CD4-positive, alpha-beta memory T cell (primary cell): ENCODE measurements at regions not wholly inside any gene's neighbourhood (a gene's known extent, or its start where the extent isn't known, plus 50 kb on each side); places are given as distances from the start of the nearest gene placed in this dataset.

ENCODE experiments used
- CTCF ChIA-PET: fragments of 350-600 bp; sonication (Branson Sonifier 250); formaldehyde crosslinking; loops from one replicate; lab custom pipeline; 2021; ENCODE audit warnings: inconsistent platforms; ENCODE audit not compliant: partially characterized antibody; lab: Charles Lee
- POLR2A ChIA-PET: fragments of 350-600 bp; sonication (Branson Sonifier 250); formaldehyde crosslinking; loops from one replicate; lab custom pipeline; 2021; ENCODE audit not compliant: partially characterized antibody; lab: Charles Lee
- DNase-seq, 5 donors: peaks; one replicate each; pipeline versions ENCODE4 v3.0.0 to v3.0.0-alpha.2; 2020 to 2022; ENCODE audit warnings: mixed read lengths in 1 of 5
- H3K27ac ChIP-seq: one replicate; pipeline ENCODE4 v1.7.0; 2013; ENCODE audit warnings: low read depth, low read length
- H3K27me3 ChIP-seq: 2 replicates; pipeline ENCODE4 v1.7.0; 2013; ENCODE audit warnings: mild to moderate bottlenecking, low read length, moderate library complexity; ENCODE audit not compliant: insufficient read depth
- H3K36me3 ChIP-seq: 2 replicates; pipeline ENCODE4 v1.7.0; 2013; ENCODE audit warnings: mild to moderate bottlenecking, low read length, moderate library complexity; ENCODE audit not compliant: insufficient read depth
- H3K4me1 ChIP-seq: 2 replicates; pipeline ENCODE4 v1.7.0; 2013; ENCODE audit warnings: mild to moderate bottlenecking, low read length, moderate library complexity; ENCODE audit not compliant: insufficient read depth
- H3K4me3 ChIP-seq, 2 donors: one replicate each; pipeline ENCODE4 v1.7.0; 2013; ENCODE audit warnings: low read length in 2 of 2, mild to moderate bottlenecking in 1 of 2
- H3K9me3 ChIP-seq, 2 donors: one replicate each; pipeline ENCODE4 v1.7.0; 2013; ENCODE audit warnings: low read length in 2 of 2, control low read depth in 1 of 2; ENCODE audit not compliant: control insufficient read depth in 1 of 2
- H3K27ac Mint-ChIP-seq, 7 donors: one replicate each; pipeline ENCODE4 v1.8.0; 2020 to 2021; ENCODE audit warnings: mixed read lengths in 7 of 7, mild to moderate bottlenecking in 6 of 7, inconsistent platforms in 3 of 7, moderate library complexity in 3 of 7
- H3K27me3 Mint-ChIP-seq, 2 donors: one replicate each; pipeline ENCODE4 v1.8.0; 2020 to 2021; ENCODE audit warnings: mixed read lengths in 2 of 2
- H3K36me3 Mint-ChIP-seq, 2 donors: one replicate each; pipeline ENCODE4 v1.8.0; 2020 to 2021; ENCODE audit warnings: mixed read lengths in 2 of 2, inconsistent platforms in 1 of 2, mild to moderate bottlenecking in 1 of 2
- H3K4me1 Mint-ChIP-seq, 4 donors: one replicate each; pipeline ENCODE4 v1.8.0; 2020 to 2021; ENCODE audit warnings: mixed read lengths in 4 of 4, mild to moderate bottlenecking in 1 of 4
- H3K4me3 Mint-ChIP-seq, 8 donors: one replicate each; pipeline ENCODE4 v1.8.0; 2020 to 2021; ENCODE audit warnings: mixed read lengths in 8 of 8, mild to moderate bottlenecking in 7 of 8, moderate library complexity in 6 of 8, inconsistent platforms in 3 of 8
- H3K9me3 Mint-ChIP-seq, 8 donors: one replicate each; pipeline ENCODE4 v1.8.0; 2020 to 2021; ENCODE audit warnings: mixed read lengths in 8 of 8, mild to moderate bottlenecking in 5 of 8, inconsistent platforms in 3 of 8, moderate library complexity in 1 of 8
- intact Hi-C: fragments of 100-400 bp; cut with micrococcal nuclease; formaldehyde crosslinking; loops from one replicate; pipeline ENCODE4 v1.15.1; 2023

DNA sequence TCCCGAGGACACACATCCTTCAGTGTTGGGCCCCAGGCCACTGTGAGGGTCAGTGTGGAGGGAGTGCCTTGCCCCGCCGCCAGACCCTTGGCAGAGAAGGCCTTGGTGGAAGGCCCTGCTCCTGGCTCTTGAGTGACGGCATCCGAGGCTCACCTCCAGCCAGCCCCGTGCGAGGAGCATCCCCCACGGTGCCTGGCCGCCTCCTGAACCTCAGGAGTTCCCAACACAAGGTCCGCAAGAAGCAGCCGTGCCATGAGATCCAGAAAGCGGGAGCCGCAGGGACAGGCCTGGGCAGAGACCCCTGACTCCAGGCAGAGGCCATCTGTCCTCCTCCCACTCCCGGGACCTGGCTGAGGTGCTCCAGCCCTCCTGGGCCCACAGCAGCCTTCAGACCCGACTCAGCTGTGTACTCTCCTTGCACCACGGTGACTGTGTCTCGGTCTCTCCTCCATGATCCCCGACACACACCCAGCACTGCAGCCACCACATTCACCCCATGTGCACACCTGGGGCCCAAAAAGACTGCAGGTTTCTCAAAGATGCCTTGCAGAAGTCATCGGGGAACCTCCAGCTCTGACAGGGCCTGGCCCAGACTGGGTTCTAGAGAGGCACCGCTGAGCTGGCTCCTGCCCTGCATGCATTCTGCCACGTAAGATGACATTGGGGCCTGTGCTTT is 870.2 kb downstream of the BRD1 start:
- Histone ChIP-seq H3K36me3 (no peaks in the 10 kb centered on the region), H3K9me3 (no peaks in the 10 kb centered on the region), H3K27ac (no peak overlapping the region), H3K4me3 (no peak overlapping the region), H3K27me3 (no peaks in the 10 kb centered on the region), H3K4me1 (no peaks in the 10 kb centered on the region)
- Mint-ChIP-seq H3K36me3 (no peaks in the 10 kb centered on the region), H3K27ac (peak overlapping the region in 1 of 7 donors; percentile 48), H3K27me3 (peaks cover 5 to 16% of the 10 kb centered on the region in 2 donors), H3K4me3 (no peak overlapping the region), H3K9me3 (peaks cover 0 to 9% (median 0%) of the 10 kb centered on the region in 8 donors), H3K4me1 (peaks cover 0 to 2% (median 0%) of the 10 kb centered on the region in 4 donors)
- no peak for DNase-seq
- ChIA-PET POLR2A (no interaction called here), CTCF (no interaction called here)
- intact Hi-C loops, result no loop called here

DNA sequence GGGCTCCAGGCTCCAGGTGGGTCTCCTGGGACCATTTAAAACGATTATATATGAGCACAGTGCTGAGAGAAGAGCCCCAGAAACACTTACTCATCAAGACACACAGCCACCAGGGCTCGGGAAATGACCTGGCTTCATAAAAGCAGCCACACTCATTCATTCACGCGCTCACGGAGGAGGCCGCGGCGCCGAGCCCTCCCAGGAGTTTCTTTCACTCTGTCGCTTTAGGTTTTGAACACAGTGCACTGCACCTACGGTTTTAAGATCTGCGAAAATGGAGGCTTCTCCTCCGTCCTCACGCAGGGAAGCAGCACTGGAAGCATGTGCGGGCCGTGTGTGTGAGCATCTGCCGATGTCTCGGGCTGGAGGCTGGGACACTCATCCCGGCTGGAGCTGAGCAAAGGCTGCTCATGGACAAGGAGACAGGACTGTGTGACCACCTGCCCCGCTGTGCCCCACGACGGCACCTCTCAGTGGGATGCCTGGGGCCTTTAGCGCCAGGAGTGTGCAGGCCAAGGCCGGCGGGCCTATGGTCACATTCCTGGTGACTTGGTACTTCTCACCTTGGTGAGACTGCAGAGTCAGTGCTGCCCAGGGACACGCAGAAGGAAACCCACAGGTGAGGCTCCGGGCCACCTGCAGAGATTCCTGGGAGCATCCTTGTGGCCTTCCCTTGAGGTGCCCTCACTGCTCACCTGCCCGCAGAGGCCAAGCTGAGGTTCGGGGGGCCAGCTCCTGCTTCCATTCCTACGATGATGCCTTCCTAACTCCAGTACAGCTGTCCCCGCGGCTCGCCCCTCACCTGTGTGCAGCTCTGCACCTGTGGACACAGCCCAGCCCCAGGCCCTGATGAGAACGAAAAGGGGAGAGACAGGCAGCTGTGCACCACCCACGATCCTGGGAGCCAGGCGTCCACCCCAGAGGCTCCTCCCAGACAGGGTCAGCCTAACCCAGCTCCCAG is 872.0 kb downstream of the BRD1 start:
- intact Hi-C loops, result no loop called here
- Mint-ChIP-seq H3K4me1 (peaks cover 0 to 2% (median 0%) of the 10 kb centered on the region in 4 donors), H3K27me3 (peaks cover 2 to 9% of the 10 kb centered on the region in 2 donors), H3K4me3 (no peak overlapping the region), H3K9me3 (peaks cover 0 to 9% (median 0%) of the 10 kb centered on the region in 8 donors), H3K27ac (no peak overlapping the region), H3K36me3 (no peaks in the 10 kb centered on the region)
- ChIA-PET POLR2A (no interaction called here), CTCF (no interaction called here)
- H3K9me3 ChIP-seq, result no peaks in the 10 kb centered on the region
- H3K36me3 ChIP-seq, result no peaks in the 10 kb centered on the region
- H3K4me3 ChIP-seq, result no peak overlapping the region
- no peaks in the 10 kb centered on the region for H3K4me1 ChIP-seq
- peak in 1 of 5 donors; percentile 16 for DNase-seq
- no peaks in the 10 kb centered on the region for H3K27me3 ChIP-seq
- H3K27ac ChIP-seq, result no peak overlapping the region

DNA sequence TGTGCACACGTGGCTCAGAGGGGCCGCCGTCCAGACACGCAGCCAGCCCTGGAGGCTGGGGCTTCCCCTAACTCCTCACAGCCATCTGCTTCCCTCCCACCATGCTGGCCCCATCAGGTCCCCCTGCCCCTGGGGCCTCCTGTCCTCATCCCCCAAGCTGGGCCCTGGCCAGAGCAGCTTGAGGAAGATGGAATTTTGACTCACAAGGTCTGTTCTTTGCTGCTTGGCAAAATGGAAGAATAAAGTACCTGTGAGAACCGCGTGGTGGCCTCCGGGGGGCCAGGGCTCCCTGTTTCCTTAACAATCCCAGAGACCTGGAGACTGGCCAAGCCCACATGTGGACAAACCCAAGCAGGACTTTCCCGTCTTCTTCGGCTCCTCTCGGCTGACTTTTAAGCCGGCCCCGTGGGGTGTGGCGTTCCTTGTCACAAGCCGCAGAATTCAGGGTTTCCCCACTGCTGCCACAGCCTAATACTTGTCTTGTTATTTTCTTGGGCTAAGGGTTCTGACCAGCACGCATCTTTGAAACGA is 872.8 kb downstream of the BRD1 start:
- Mint-ChIP-seq H3K4me3 (no peak overlapping the region), H3K27ac (no peak overlapping the region), H3K4me1 (peaks cover 0 to 2% (median 0%) of the 10 kb centered on the region in 4 donors), H3K36me3 (no peaks in the 10 kb centered on the region), H3K9me3 (peaks cover 0 to 9% (median 0%) of the 10 kb centered on the region in 8 donors), H3K27me3 (peaks cover 2 to 8% of the 10 kb centered on the region in 2 donors)
- POLR2A ChIA-PET, result no interaction called here
- Histone ChIP-seq H3K4me3 (no peak overlapping the region), H3K9me3 (no peaks in the 10 kb centered on the region), H3K27me3 (no peaks in the 10 kb centered on the region), H3K36me3 (no peaks in the 10 kb centered on the region), H3K4me1 (no peaks in the 10 kb centered on the region), H3K27ac (no peak overlapping the region)
- DNase-seq, result no peak
- intact Hi-C loops, result no loop called here
- CTCF ChIA-PET, result no interaction called here

DNA sequence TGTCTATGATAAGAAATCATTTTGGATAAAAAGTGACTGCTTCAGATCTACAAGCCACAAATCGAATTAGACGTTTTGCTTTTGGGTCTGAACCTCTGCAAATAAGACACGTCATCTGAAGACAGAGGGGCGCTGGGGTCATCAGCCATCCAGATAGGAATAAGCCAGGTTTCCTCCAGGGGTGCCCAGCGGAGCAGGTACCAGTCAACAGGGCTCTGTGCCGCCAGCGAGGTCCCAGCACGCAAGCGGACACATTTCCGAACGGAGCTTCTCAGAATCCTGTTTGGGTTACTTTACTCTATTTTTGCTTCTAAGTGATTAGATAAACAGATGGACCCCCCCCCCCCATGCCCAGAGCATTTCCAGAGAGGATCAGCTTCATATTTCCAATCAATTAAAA is 873.8 kb downstream of the BRD1 start:
- Mint-ChIP-seq H3K4me1 (peaks cover 0 to 2% (median 0%) of the 10 kb centered on the region in 4 donors), H3K27ac (no peak overlapping the region), H3K27me3 (peaks cover 3 to 8% of the 10 kb centered on the region in 2 donors), H3K4me3 (no peak overlapping the region), H3K9me3 (peaks cover 0 to 9% (median 0%) of the 10 kb centered on the region in 8 donors), H3K36me3 (no peaks in the 10 kb centered on the region)
- Histone ChIP-seq H3K27ac (no peak overlapping the region), H3K27me3 (no peaks in the 10 kb centered on the region), H3K4me3 (no peak overlapping the region), H3K9me3 (no peaks in the 10 kb centered on the region), H3K4me1 (no peaks in the 10 kb centered on the region), H3K36me3 (no peaks in the 10 kb centered on the region)
- ChIA-PET POLR2A (no interaction called here), CTCF (no interaction called here)
- no peak for DNase-seq
- intact Hi-C loops, result no loop called here

DNA sequence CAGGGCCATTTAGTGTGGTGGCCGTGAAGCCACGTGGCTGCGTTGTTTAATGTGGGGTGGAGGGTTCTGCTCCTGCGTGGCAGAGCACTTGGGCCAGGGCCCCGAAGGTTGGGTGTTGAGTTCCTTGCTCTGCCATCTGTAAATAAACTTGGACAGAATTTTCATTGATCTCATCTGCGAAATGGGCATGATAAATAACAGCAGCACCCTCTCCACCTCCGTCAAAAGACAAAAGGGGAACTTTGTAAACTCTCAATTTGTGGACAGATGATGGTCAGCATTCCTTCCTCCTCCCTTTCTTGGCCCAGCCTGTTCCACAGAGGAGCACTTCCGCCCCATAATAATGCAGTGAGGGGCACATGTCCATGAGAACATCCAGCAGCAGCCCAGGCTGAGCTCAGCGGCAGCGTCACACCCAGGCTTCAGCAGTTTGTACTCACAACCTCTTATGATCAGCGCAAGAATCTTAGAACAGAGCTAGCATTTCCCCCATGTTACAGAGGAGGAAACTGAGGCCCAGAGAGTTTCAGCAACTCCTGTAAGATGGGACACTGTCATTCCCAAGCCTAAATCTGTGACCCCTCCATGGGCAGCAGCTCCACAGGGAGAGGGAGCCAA is 874.5 kb downstream of the BRD1 start:
- no peak for DNase-seq
- H3K9me3 ChIP-seq, result no peaks in the 10 kb centered on the region
- intact Hi-C loops, result no loop called here
- H3K36me3 Mint-ChIP-seq, result no peaks in the 10 kb centered on the region
- no peaks in the 10 kb centered on the region for H3K36me3 ChIP-seq
- H3K27me3 Mint-ChIP-seq, result peaks cover 3 to 6% of the 10 kb centered on the region in 2 donors
- no peak overlapping the region for H3K4me3 Mint-ChIP-seq
- no peak overlapping the region for H3K27ac Mint-ChIP-seq
- H3K4me3 ChIP-seq, result no peak overlapping the region
- peaks cover 0 to 9% (median 0%) of the 10 kb centered on the region in 8 donors for H3K9me3 Mint-ChIP-seq
- ChIA-PET CTCF (interaction anchor here (1.6 kb wide), 1 partner anchor 10 kb away, joined by 4 read pairs; no protein-coding TSS in a partner anchor), POLR2A (no interaction called here)
- no peaks in the 10 kb centered on the region for H3K27me3 ChIP-seq
- H3K4me1 Mint-ChIP-seq, result peaks cover 0 to 2% (median 0%) of the 10 kb centered on the region in 4 donors
- H3K4me1 ChIP-seq, result no peaks in the 10 kb centered on the region
- no peak overlapping the region for H3K27ac ChIP-seq

DNA sequence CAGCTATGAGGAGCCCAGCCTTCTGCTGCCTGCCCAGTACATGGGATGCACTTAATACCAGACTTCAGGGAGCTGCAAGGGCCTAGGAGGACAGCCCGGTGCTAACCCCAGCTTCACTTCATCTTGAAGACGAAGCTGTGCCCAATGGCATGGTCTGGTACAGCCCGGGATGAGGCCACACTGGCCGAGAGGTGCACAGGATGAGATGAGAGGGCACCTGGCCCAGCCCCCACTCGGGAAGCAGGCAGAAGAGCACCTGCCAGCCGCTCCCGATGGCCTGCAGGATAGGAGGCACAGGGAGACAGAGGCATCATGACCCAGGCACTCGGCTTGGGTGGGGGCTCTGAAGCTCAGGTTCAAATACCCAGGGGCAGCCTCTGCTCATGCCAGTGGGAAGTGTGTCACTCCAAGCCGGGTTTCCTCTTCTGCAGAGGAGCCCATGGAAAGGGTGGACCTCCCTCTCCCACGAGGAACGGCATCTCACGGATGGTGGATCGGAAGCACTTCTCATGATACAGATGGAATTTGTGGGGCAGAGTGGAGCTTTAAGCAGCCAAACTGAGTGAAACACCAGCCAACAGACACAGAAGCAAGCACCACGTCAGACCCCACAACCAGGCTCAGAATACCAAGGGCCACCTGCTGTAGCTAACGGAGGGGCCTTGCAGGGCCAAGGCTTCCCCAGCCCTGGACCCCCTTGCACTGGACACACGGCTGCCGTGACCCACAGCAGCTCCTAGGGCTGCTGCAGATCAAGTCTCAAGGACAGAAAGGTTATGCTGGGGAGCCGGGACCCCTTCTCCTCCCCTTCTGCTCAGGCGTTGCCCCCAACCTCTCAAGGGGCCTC is 875.2 kb downstream of the BRD1 start:
- POLR2A ChIA-PET, result no interaction called here
- Mint-ChIP-seq H3K4me1 (peaks cover 0 to 2% (median 0%) of the 10 kb centered on the region in 4 donors), H3K9me3 (peaks cover 0 to 9% (median 0%) of the 10 kb centered on the region in 8 donors), H3K27me3 (peaks cover 3 to 6% of the 10 kb centered on the region in 2 donors), H3K36me3 (no peaks in the 10 kb centered on the region), H3K27ac (no peak overlapping the region), H3K4me3 (no peak overlapping the region)
- Histone ChIP-seq H3K36me3 (no peaks in the 10 kb centered on the region), H3K27me3 (no peaks in the 10 kb centered on the region), H3K9me3 (no peaks in the 10 kb centered on the region), H3K4me3 (no peak overlapping the region), H3K27ac (no peak overlapping the region), H3K4me1 (no peaks in the 10 kb centered on the region)
- DNase-seq, result no peak
- CTCF ChIA-PET, result interaction anchor here (1.6 kb wide), 1 partner anchor 9 kb away, joined by 4 read pairs; no protein-coding TSS in a partner anchor
- intact Hi-C loops, result no loop called here
